Neural progenitor cell (in vitro differentiated cells): ENCODE measurements at regions not wholly inside any gene's neighbourhood (a gene's known extent, or its start where the extent isn't known, plus 50 kb on each side); places are given as distances from the start of the nearest gene placed in this dataset.
"Not testable (repeated sequence)": the region's sequence is repeated elsewhere in the genome, so short reads cannot be mapped to it uniquely, and the experiment has no call there.

Experiments used
- DNase-seq: peaks from one replicate; pipeline ENCODE4 v3.0.0-alpha.2; 2016; ENCODE audit warnings: low spot score
- H2AFZ ChIP-seq: fragments of 200-600 bp; sonication (generic); replicated peaks from 2 replicates; pipeline ENCODE4 v1.6.1; 2016; ENCODE audit warnings: antibody characterized with exemption
- H3F3A ChIP-seq: fragments of 200-600 bp; sonication (generic); 2 replicates; pipeline ENCODE4 v1.6.1; 2016; ENCODE audit warnings: antibody characterized with exemption, low read depth
- H3K27ac ChIP-seq: fragments of 200-600 bp; sonication (generic); 2 replicates; pipeline ENCODE4 v1.5.1; 2016; ENCODE audit warnings: mild to moderate bottlenecking
- H3K27me3 ChIP-seq: fragments of 200-600 bp; sonication (generic); 2 replicates; pipeline ENCODE4 v1.6.1; 2016; ENCODE audit warnings: mild to moderate bottlenecking, moderate library complexity
- H3K36me3 ChIP-seq: fragments of 200-600 bp; sonication (generic); 2 replicates; pipeline ENCODE4 v1.5.1; 2016
- H3K4me1 ChIP-seq: fragments of 200-600 bp; sonication (generic); 2 replicates; pipeline ENCODE4 v1.6.1; 2016; ENCODE audit warnings: mixed run types
- H3K4me2 ChIP-seq: fragments of 200-600 bp; sonication (generic); 2 replicates; pipeline ENCODE4 v1.6.1; 2016
- H3K4me3 ChIP-seq: fragments of 200-600 bp; sonication (generic); 2 replicates; pipeline ENCODE4 v1.5.1; 2016
- H3K79me2 ChIP-seq: fragments of 200-600 bp; sonication (generic); 2 replicates; pipeline ENCODE4 v1.6.1; 2016; ENCODE audit warnings: low read depth
- H3K9ac ChIP-seq: fragments of 200-600 bp; sonication (generic); 2 replicates; pipeline ENCODE4 v1.6.1; 2016
- H3K9me3 ChIP-seq: fragments of 200-600 bp; sonication (generic); 2 replicates; pipeline ENCODE4 v1.5.1; 2016; ENCODE audit warnings: low read depth
- H4K20me1 ChIP-seq: fragments of 200-600 bp; sonication (generic); 2 replicates; pipeline ENCODE4 v1.6.1; 2016; ENCODE audit warnings: low read depth
- H3K27ac Mint-ChIP-seq: 3 replicates; pipeline ENCODE4 v1.8.0; 2021; ENCODE audit warnings: mixed read lengths
- H3K27me3 Mint-ChIP-seq: 2 replicates; pipeline ENCODE4 v1.8.0; 2022; ENCODE audit warnings: low read depth, mild to moderate bottlenecking, inconsistent platforms, moderate library complexity, mixed read lengths; ENCODE audit not compliant: insufficient read depth
- H3K36me3 Mint-ChIP-seq: 3 replicates; pipeline ENCODE4 v1.8.0; 2021; ENCODE audit warnings: mixed read lengths
- H3K4me1 Mint-ChIP-seq: 3 replicates; pipeline ENCODE4 v1.8.0; 2021; ENCODE audit warnings: mixed read lengths
- H3K4me3 Mint-ChIP-seq: 3 replicates; pipeline ENCODE4 v1.8.0; 2021; ENCODE audit warnings: mild to moderate bottlenecking, moderate library complexity, mixed read lengths
- H3K9me3 Mint-ChIP-seq: 3 replicates; pipeline ENCODE4 v1.8.0; 2020; ENCODE audit warnings: mixed read lengths
- TF ChIP-seq, protein P1 (sequence below): fragments of 200-600 bp; sonication (generic); IDR thresholded peaks from 2 replicates; pipeline ENCODE4 v1.5.1; 2017; ENCODE audit warnings: antibody characterized with exemption, mild to moderate bottlenecking

DNA sequence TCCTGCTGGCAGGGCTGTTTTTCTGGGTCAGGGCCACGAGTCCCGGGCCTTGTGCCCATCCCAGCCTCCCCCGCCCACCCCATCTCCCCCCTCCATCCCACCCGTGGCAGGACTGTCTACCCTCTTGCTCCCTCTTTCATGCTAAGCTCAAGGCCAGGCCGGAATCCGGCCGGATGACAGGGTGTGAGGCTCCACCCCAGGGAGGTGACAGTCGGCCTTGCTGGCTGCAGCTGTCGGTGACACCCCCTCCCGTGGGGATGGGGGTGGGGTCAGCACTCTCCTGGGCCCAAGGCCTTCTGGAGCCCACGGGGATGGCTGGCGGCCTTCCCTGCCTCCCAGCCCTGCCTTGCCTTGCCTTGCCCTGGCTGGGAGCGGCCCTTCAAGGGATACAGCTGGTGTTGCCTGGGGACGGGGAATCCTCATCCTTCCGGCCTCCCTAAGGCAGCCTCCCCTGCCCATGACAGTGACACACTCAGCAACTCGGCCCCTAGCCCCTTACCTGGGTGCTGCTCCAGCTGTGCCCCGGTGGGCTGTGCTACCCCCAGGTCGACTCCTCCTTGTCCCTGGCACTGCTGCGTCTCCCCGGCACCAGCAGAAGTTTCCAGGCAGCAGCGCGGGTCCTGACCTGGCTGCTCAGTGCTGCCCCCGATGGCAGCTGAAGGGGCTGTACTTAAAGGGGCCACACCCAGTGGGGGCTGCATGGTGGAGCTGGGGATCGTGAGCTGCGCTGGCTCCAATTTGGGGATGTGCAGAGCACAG lies 303.9 kb downstream of the CCDC74A start:
- not testable (repeated sequence) for H3K4me1 ChIP-seq, H3K27ac ChIP-seq, H3K27ac Mint-ChIP-seq, H3K36me3 ChIP-seq, H3K4me3 Mint-ChIP-seq, H3K27me3 Mint-ChIP-seq, H3K79me2 ChIP-seq, H4K20me1 ChIP-seq, H3K36me3 Mint-ChIP-seq, H3F3A ChIP-seq, H3K4me1 Mint-ChIP-seq, H3K9ac ChIP-seq, H3K4me3 ChIP-seq, H3K9me3 Mint-ChIP-seq, H3K27me3 ChIP-seq, H3K4me2 ChIP-seq, H2AFZ ChIP-seq, H3K9me3 ChIP-seq
- peak; percentile 28 for DNase-seq
- TF ChIP-seq, protein P1, sequence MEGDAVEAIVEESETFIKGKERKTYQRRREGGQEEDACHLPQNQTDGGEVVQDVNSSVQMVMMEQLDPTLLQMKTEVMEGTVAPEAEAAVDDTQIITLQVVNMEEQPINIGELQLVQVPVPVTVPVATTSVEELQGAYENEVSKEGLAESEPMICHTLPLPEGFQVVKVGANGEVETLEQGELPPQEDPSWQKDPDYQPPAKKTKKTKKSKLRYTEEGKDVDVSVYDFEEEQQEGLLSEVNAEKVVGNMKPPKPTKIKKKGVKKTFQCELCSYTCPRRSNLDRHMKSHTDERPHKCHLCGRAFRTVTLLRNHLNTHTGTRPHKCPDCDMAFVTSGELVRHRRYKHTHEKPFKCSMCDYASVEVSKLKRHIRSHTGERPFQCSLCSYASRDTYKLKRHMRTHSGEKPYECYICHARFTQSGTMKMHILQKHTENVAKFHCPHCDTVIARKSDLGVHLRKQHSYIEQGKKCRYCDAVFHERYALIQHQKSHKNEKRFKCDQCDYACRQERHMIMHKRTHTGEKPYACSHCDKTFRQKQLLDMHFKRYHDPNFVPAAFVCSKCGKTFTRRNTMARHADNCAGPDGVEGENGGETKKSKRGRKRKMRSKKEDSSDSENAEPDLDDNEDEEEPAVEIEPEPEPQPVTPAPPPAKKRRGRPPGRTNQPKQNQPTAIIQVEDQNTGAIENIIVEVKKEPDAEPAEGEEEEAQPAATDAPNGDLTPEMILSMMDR: peak; percentile 43

DNA sequence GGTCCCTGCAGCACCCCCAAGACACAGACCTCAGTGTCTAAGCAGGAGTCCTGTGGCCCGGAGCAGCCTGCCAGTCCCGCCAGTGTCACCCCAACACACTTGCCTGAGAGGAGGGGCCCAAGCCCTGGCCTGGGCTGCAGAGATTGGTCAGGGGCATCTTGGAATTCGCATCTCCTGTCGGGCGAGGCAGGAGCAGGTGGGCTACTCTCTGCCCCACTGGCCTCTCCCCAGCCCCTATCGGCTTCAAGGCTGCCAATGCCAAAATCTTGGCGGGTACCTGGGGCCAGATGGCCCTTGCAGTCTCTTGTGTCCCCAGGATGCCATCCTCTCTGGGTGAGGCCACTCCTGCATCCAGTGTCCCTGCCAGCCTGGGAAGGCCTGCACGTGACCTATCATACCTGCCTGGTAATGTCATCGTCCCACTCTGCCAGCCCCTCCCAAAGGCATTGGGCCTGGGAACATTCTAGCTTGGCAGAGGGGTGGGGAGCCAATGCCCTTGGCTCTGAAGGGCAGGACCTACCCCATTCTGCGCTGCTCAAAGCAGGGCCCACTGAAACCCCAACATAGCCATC lies 304.6 kb downstream of the CCDC74A start:
- not testable (repeated sequence) for H3K27me3 ChIP-seq, DNase-seq, H3K36me3 ChIP-seq, H3K9me3 Mint-ChIP-seq, H3K4me3 Mint-ChIP-seq, H4K20me1 ChIP-seq, H3F3A ChIP-seq, H3K9me3 ChIP-seq, H3K4me3 ChIP-seq, H2AFZ ChIP-seq, H3K4me2 ChIP-seq, H3K36me3 Mint-ChIP-seq, H3K27me3 Mint-ChIP-seq, H3K4me1 Mint-ChIP-seq, H3K79me2 ChIP-seq, H3K27ac Mint-ChIP-seq, H3K27ac ChIP-seq, H3K4me1 ChIP-seq, H3K9ac ChIP-seq

DNA sequence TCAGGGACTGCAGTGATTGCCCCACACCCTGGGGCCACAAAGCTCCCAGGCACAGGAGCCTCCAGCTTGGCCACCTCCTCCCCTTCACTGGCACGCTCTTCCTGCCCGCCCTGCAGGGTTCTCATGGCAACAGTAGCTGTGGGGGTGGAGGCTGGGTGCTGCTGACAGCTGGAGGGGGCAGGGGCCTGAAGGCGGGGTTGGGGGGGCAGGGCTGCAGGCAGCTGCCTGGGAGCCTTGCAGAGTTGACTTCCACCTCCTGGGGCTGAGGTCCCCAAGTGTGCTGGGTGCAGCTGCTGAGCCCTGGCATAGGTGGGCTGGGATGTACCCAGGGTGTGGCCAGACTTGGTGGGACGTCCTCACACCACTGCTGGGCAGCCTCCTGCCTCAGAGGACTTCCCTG lies 305.2 kb downstream of the CCDC74A start:
- not testable (repeated sequence) for H3K27ac Mint-ChIP-seq, H3K4me3 ChIP-seq, H3K36me3 ChIP-seq, H3K9me3 Mint-ChIP-seq, H3K9me3 ChIP-seq, H3F3A ChIP-seq, H3K4me1 Mint-ChIP-seq, H3K27me3 Mint-ChIP-seq, H3K9ac ChIP-seq, H3K4me3 Mint-ChIP-seq, H2AFZ ChIP-seq, H3K36me3 Mint-ChIP-seq, DNase-seq, H3K4me1 ChIP-seq, H4K20me1 ChIP-seq, H3K27ac ChIP-seq, H3K4me2 ChIP-seq, H3K79me2 ChIP-seq, H3K27me3 ChIP-seq

GRCh38 chr2:131833367-131834202 lies 305.9 kb downstream of the CCDC74A start:
- not testable (repeated sequence) for H3K9me3 Mint-ChIP-seq, H3K27ac ChIP-seq, H3K79me2 ChIP-seq, H3F3A ChIP-seq, H2AFZ ChIP-seq, H3K27me3 Mint-ChIP-seq, H3K36me3 ChIP-seq, H3K9ac ChIP-seq, H3K4me2 ChIP-seq, H3K27ac Mint-ChIP-seq, H3K4me1 Mint-ChIP-seq, H3K36me3 Mint-ChIP-seq, H3K4me3 ChIP-seq, H4K20me1 ChIP-seq, H3K27me3 ChIP-seq, H3K4me1 ChIP-seq, DNase-seq, H3K4me3 Mint-ChIP-seq, H3K9me3 ChIP-seq

- not testable (repeated sequence) for H3K9me3 ChIP-seq, H3K9me3 Mint-ChIP-seq, H3K4me3 Mint-ChIP-seq, H3K4me2 ChIP-seq, H3K79me2 ChIP-seq, H3K27ac ChIP-seq, H3K36me3 Mint-ChIP-seq, H3K27me3 ChIP-seq, H4K20me1 ChIP-seq, H3K27me3 Mint-ChIP-seq, H3K27ac Mint-ChIP-seq, H2AFZ ChIP-seq, H3K4me1 Mint-ChIP-seq, H3K4me1 ChIP-seq, H3K9ac ChIP-seq, DNase-seq, H3K4me3 ChIP-seq, H3K36me3 ChIP-seq, H3F3A ChIP-seq
These were observed 306.7 kb downstream of the CCDC74A start for GRCh38 chr2:131834203-131835020.

GRCh38 chr2:131835022-131835421 lies 307.3 kb downstream of the CCDC74A start:
- H3K36me3 ChIP-seq, H3K4me1 Mint-ChIP-seq, H3K27me3 ChIP-seq, H3K9ac ChIP-seq, H3K4me3 Mint-ChIP-seq, H3K27ac ChIP-seq, H3K4me3 ChIP-seq, H3K27ac Mint-ChIP-seq, H3K4me2 ChIP-seq, H3F3A ChIP-seq, H3K27me3 Mint-ChIP-seq, H3K9me3 ChIP-seq, H2AFZ ChIP-seq, H3K9me3 Mint-ChIP-seq, DNase-seq, H3K36me3 Mint-ChIP-seq, H4K20me1 ChIP-seq, H3K4me1 ChIP-seq, H3K79me2 ChIP-seq: not testable (repeated sequence)
